ENCODE measurements at regions not wholly inside any gene's neighbourhood (a gene's known extent, or its start where the extent isn't known, plus 50 kb on each side); places are given as distances from the start of the nearest gene placed in this dataset.

GRCh38 chr5:174275959-174276358 is 230.5 kb downstream of the NSG2 start:
- TF ChIP-seq CTCF (IDR thresholded peaks at IDR 0.05; ENCODE audit: control insufficient read depth, insufficient read depth, low read depth, low read length, missing control alignments), result no peak
- DNase-seq (ENCODE audit: low read depth), result no peak
- no peak overlapping the region for H3K4me3 ChIP-seq (ENCODE audit: control insufficient read depth, low read depth, low read length)

GRCh38 chr5:174281089-174281760 is 235.7 kb downstream of the NSG2 start:
- DNase-seq (ENCODE audit: low read depth), result no peak
- TF ChIP-seq CTCF (IDR thresholded peaks at IDR 0.05; ENCODE audit: control insufficient read depth, insufficient read depth, low read depth, low read length, missing control alignments), result no peak
- no peak overlapping the region for H3K4me3 ChIP-seq (ENCODE audit: control insufficient read depth, low read depth, low read length)

GRCh38 chr5:174281855-174282254 is 236.3 kb downstream of the NSG2 start:
- no peak for DNase-seq (ENCODE audit: low read depth)
- H3K4me3 ChIP-seq (ENCODE audit: control insufficient read depth, low read depth, low read length), result no peak overlapping the region
- no peak for TF ChIP-seq CTCF (IDR thresholded peaks at IDR 0.05; ENCODE audit: control insufficient read depth, insufficient read depth, low read depth, low read length, missing control alignments)

- DNase-seq (ENCODE audit: low read depth), result no peak
- no peak overlapping the region for H3K4me3 ChIP-seq (ENCODE audit: control insufficient read depth, low read depth, low read length)
- no peak for TF ChIP-seq CTCF (IDR thresholded peaks at IDR 0.05; ENCODE audit: control insufficient read depth, insufficient read depth, low read depth, low read length, missing control alignments)
Measured at GRCh38 chr5:174282391-174282790, 236.9 kb downstream of the NSG2 start.

- no peak overlapping the region for H3K4me3 ChIP-seq (ENCODE audit: control insufficient read depth, low read depth, low read length)
- TF ChIP-seq CTCF (IDR thresholded peaks at IDR 0.05; ENCODE audit: control insufficient read depth, insufficient read depth, low read depth, low read length, missing control alignments), result no peak
- no peak for DNase-seq (ENCODE audit: low read depth)
Measured at GRCh38 chr5:174283211-174284005, 237.9 kb downstream of the NSG2 start.

GRCh38 chr5:174284873-174285272 is 239.4 kb downstream of the NSG2 start:
- DNase-seq (ENCODE audit: low read depth), result no peak
- H3K4me3 ChIP-seq (ENCODE audit: control insufficient read depth, low read depth, low read length), result no peak overlapping the region
- no peak for TF ChIP-seq CTCF (IDR thresholded peaks at IDR 0.05; ENCODE audit: control insufficient read depth, insufficient read depth, low read depth, low read length, missing control alignments)

Measured in AG09309 (cell line).